ENCODE measurements at regions not wholly inside any gene's neighbourhood (a gene's known extent, or its start where the extent isn't known, plus 50 kb on each side); places are given as distances from the start of the nearest gene placed in this dataset.

GRCh38 chr5:24385070-24385469 lies 259.7 kb downstream of the CDH10 start:
- H3K36me3 ChIP-seq, result no peaks in the 10 kb centered on the region
- H3K4me3 ChIP-seq, result no peak overlapping the region
- H3K9me3 ChIP-seq, result no peaks in the 10 kb centered on the region
- TF ChIP-seq CTCF (IDR thresholded peaks at IDR 0.05), result no peak
- no peak for TF ChIP-seq EP300 (IDR thresholded peaks at IDR 0.05)
- no peak for TF ChIP-seq POLR2A (IDR thresholded peaks at IDR 0.05)
- TF ChIP-seq POLR2AphosphoS5 (IDR thresholded peaks at IDR 0.05), result no peak
- DNase-seq (no peak), ATAC-seq (ENCODE audit: low FRiP score in 2 of 2) (no peak)
- WGBS, 2 donors, result 54 to 61% methylated on average over 3 of the region's 3 CpGs
- H3K4me1 ChIP-seq, result no peaks in the 10 kb centered on the region
- no peaks in the 10 kb centered on the region for H3K27me3 ChIP-seq
- no peak overlapping the region for H3K27ac ChIP-seq

GRCh38 chr5:24385617-24386016 lies 259.2 kb downstream of the CDH10 start:
- no peak overlapping the region for H3K4me3 ChIP-seq
- no peaks in the 10 kb centered on the region for H3K27me3 ChIP-seq
- TF ChIP-seq EP300 (IDR thresholded peaks at IDR 0.05) (no peak), CTCF (IDR thresholded peaks at IDR 0.05) (no peak), POLR2A (IDR thresholded peaks at IDR 0.05) (no peak), POLR2AphosphoS5 (IDR thresholded peaks at IDR 0.05) (no peak)
- H3K4me1 ChIP-seq, result no peaks in the 10 kb centered on the region
- H3K9me3 ChIP-seq, result no peaks in the 10 kb centered on the region
- DNase-seq (no peak), ATAC-seq (ENCODE audit: low FRiP score in 2 of 2) (no peak)
- no peak overlapping the region for H3K27ac ChIP-seq
- no peaks in the 10 kb centered on the region for H3K36me3 ChIP-seq
- 92 to 95% methylated on average over 1 of the region's 1 CpG for WGBS, 2 donors

GRCh38 chr5:24388448-24388847 lies 256.3 kb downstream of the CDH10 start:
- Histone ChIP-seq H3K36me3 (no peaks in the 10 kb centered on the region), H3K4me3 (no peak overlapping the region), H3K27me3 (no peaks in the 10 kb centered on the region), H3K27ac (no peak overlapping the region), H3K9me3 (no peaks in the 10 kb centered on the region), H3K4me1 (no peaks in the 10 kb centered on the region)
- ATAC-seq (ENCODE audit: low FRiP score in 2 of 2) (no peak), DNase-seq (no peak)
- WGBS, 2 donors, result 87 to 89% methylated on average over 5 of the region's 5 CpGs
- no peak for TF ChIP-seq POLR2A (IDR thresholded peaks at IDR 0.05)
- TF ChIP-seq EP300 (IDR thresholded peaks at IDR 0.05), result no peak
- TF ChIP-seq CTCF (IDR thresholded peaks at IDR 0.05), result no peak
- no peak for TF ChIP-seq POLR2AphosphoS5 (IDR thresholded peaks at IDR 0.05)

GRCh38 chr5:24389968-24390367 lies 254.8 kb downstream of the CDH10 start:
- no peak for TF ChIP-seq POLR2A (IDR thresholded peaks at IDR 0.05)
- no peak for TF ChIP-seq CTCF (IDR thresholded peaks at IDR 0.05)
- TF ChIP-seq EP300 (IDR thresholded peaks at IDR 0.05), result no peak
- no peak for TF ChIP-seq POLR2AphosphoS5 (IDR thresholded peaks at IDR 0.05)

GRCh38 chr5:24391816-24392215 lies 253.0 kb downstream of the CDH10 start:
- no peak overlapping the region for H3K4me3 ChIP-seq
- no peak overlapping the region for H3K27ac ChIP-seq
- H3K9me3 ChIP-seq, result no peaks in the 10 kb centered on the region
- no peaks in the 10 kb centered on the region for H3K27me3 ChIP-seq
- 70 to 80% methylated on average over 7 of the region's 7 CpGs for WGBS, 2 donors
- H3K4me1 ChIP-seq, result no peaks in the 10 kb centered on the region
- DNase-seq, result no peak
- TF ChIP-seq POLR2AphosphoS5 (IDR thresholded peaks at IDR 0.05), result no peak
- TF ChIP-seq POLR2A (IDR thresholded peaks at IDR 0.05), result no peak
- TF ChIP-seq CTCF (IDR thresholded peaks at IDR 0.05), result no peak
- no peak for TF ChIP-seq EP300 (IDR thresholded peaks at IDR 0.05)
- no peak for ATAC-seq (ENCODE audit: low FRiP score in 2 of 2)
- no peaks in the 10 kb centered on the region for H3K36me3 ChIP-seq

More at GRCh38 chr5:24389968-24390367, 254.8 kb downstream of the CDH10 start:
- Histone ChIP-seq H3K36me3 (no peaks in the 10 kb centered on the region), H3K4me1 (no peaks in the 10 kb centered on the region), H3K27me3 (no peaks in the 10 kb centered on the region), H3K9me3 (no peaks in the 10 kb centered on the region), H3K4me3 (no peak overlapping the region), H3K27ac (no peak overlapping the region)
- ATAC-seq (ENCODE audit: low FRiP score in 2 of 2) (no peak), DNase-seq (no peak)
- WGBS, 2 donors, result 94 to 98% methylated on average over 4 of the region's 4 CpGs

Data from upper lobe of left lung (tissue), 6 donors.